Kidney (tissue), 13 donors: ENCODE measurements at regions not wholly inside any gene's neighbourhood (a gene's known extent, or its start where the extent isn't known, plus 50 kb on each side); places are given as distances from the start of the nearest gene placed in this dataset.

Source experiments
- DNase-seq, 5 donors: peaks; one replicate each; pipeline ENCODE4 v3.0.0-alpha.2; 2013 to 2020
- FAIRE-seq: peaks from 2 replicates; lab custom pipeline; 2012; peaks lifted over from hg19 to GRCh38; lab: Jason Lieb, UNC
- H3K27ac ChIP-seq, 2 donors: one replicate each; pipeline ENCODE4 v1.7.0; 2013; ENCODE audit warnings: low read depth in 2 of 2, low read length in 2 of 2, inconsistent platforms in 1 of 2
- H3K27me3 ChIP-seq: one replicate; pipeline ENCODE4 v1.7.1; 2013; ENCODE audit warnings: low read length, inconsistent platforms; ENCODE audit not compliant: control insufficient read depth, insufficient read depth
- H3K36me3 ChIP-seq, 3 donors: one replicate each; pipeline versions ENCODE4 v1.7.0 to v1.7.1; 2013; ENCODE audit warnings: low read length in 3 of 3, control low read depth in 1 of 3, inconsistent platforms in 1 of 3; ENCODE audit not compliant: insufficient read depth in 3 of 3, control insufficient read depth in 2 of 3
- H3K4me1 ChIP-seq, 3 donors: one replicate each; pipeline versions ENCODE4 v1.7.0 to v1.7.1; 2013; ENCODE audit warnings: low read length in 3 of 3, inconsistent platforms in 1 of 3, low read depth in 1 of 3; ENCODE audit not compliant: control insufficient read depth in 2 of 3, insufficient read depth in 2 of 3
- H3K4me3 ChIP-seq, 3 donors: one replicate each; pipeline versions ENCODE4 v1.7.0 to v1.8.1; 2013; ENCODE audit warnings: low read length in 3 of 3, control low read depth in 1 of 3, inconsistent platforms in 1 of 3
- H3K9ac ChIP-seq, 3 donors: one replicate each; pipeline versions ENCODE4 v1.7.0 to v1.7.1; 2013; ENCODE audit warnings: low read length in 3 of 3, control low read depth in 1 of 3, inconsistent platforms in 1 of 3
- H3K9me3 ChIP-seq, 3 donors: one replicate each; pipeline versions ENCODE4 v1.7.0 to v1.7.1; 2013; ENCODE audit warnings: low read length in 3 of 3, control low read depth in 1 of 3, inconsistent platforms in 1 of 3; ENCODE audit not compliant: control insufficient read depth in 2 of 3, insufficient read depth in 1 of 3
- CTCF ChIP-seq: IDR thresholded peaks from 3 replicates; pipeline ENCODE4 v1.5.1; 2012; ENCODE audit warnings: mild to moderate bottlenecking, moderate library complexity, borderline replicate concordance; ENCODE audit not compliant: insufficient read depth; ENCODE audit errors: extremely low read depth
- intact Hi-C: fragments of 100-400 bp; cut with DNase I; formaldehyde crosslinking; loops from one replicate; pipeline ENCODE4 v1.11.1; 2022
- donor health status: control.
- donor health status: control.
- donor health status: control.
- donor health status: control.
- donor health status: control.
- donor health status: DM: yes; HTN: yes; CAD: no.
- donor health status: Normal renal cell carcinoma (clear cell type).

GRCh38 chr19:29117926-29118325, 95.0 kb downstream of the UQCRFS1 start:
- H3K4me3 ChIP-seq, result no peak overlapping the region
- peak in 1 of 5 donors; percentile 19 for DNase-seq
- no peaks in the 10 kb centered on the region for H3K27me3 ChIP-seq
- intact Hi-C loops, result no loop called here
- peaks cover 0 to 10% (median 0%) of the 10 kb centered on the region in 3 donors for H3K4me1 ChIP-seq
- no peaks in the 10 kb centered on the region for H3K9me3 ChIP-seq
- no peak for TF ChIP-seq CTCF
- no peaks in the 10 kb centered on the region for H3K36me3 ChIP-seq
- H3K27ac ChIP-seq, result peak overlapping the region in 1 of 2 donors; percentile 11
- no peak for FAIRE-seq
- no peak overlapping the region for H3K9ac ChIP-seq

- Histone ChIP-seq H3K27ac (no peak overlapping the region), H3K36me3 (no peaks in the 10 kb centered on the region), H3K27me3 (no peaks in the 10 kb centered on the region), H3K4me3 (no peak overlapping the region), H3K9ac (no peak overlapping the region), H3K9me3 (no peaks in the 10 kb centered on the region), H3K4me1 (peaks cover 0 to 5% (median 0%) of the 10 kb centered on the region in 3 donors)
- no peak for DNase-seq
- intact Hi-C loops, result no loop called here
- no peak for FAIRE-seq
- TF ChIP-seq CTCF, result no peak
Observed at GRCh38 chr19:29115181-29115580, 97.8 kb downstream of the UQCRFS1 start.

- Histone ChIP-seq H3K4me1 (peaks cover 0 to 5% (median 0%) of the 10 kb centered on the region in 3 donors), H3K27ac (no peak overlapping the region), H3K27me3 (no peaks in the 10 kb centered on the region), H3K4me3 (no peak overlapping the region), H3K9me3 (no peaks in the 10 kb centered on the region), H3K9ac (no peak overlapping the region), H3K36me3 (no peaks in the 10 kb centered on the region)
- no peak for TF ChIP-seq CTCF
- DNase-seq (no peak), FAIRE-seq (no peak)
- intact Hi-C loops, result no loop called here
Observed at GRCh38 chr19:29113838-29114237, 99.1 kb downstream of the UQCRFS1 start.

GRCh38 chr19:29111576-29111975, 101.4 kb downstream of the UQCRFS1 start:
- no peaks in the 10 kb centered on the region for H3K9me3 ChIP-seq
- H3K36me3 ChIP-seq, result no peaks in the 10 kb centered on the region
- H3K27me3 ChIP-seq, result no peaks in the 10 kb centered on the region
- H3K27ac ChIP-seq, result no peak overlapping the region
- FAIRE-seq (no peak), DNase-seq (no peak)
- no peak overlapping the region for H3K9ac ChIP-seq
- no peak overlapping the region for H3K4me3 ChIP-seq
- intact Hi-C loops, result no loop called here
- no peak for TF ChIP-seq CTCF
- no peaks in the 10 kb centered on the region for H3K4me1 ChIP-seq
